Right lobe of liver (tissue), 6 donors: ENCODE measurements at regions not wholly inside any gene's neighbourhood (a gene's known extent, or its start where the extent isn't known, plus 50 kb on each side); places are given as distances from the start of the nearest gene placed in this dataset.
A peak's percentile ranks its signal among the peaks of the same experiment; 100 is the strongest.

ENCODE experiments used
- ATAC-seq, 4 donors: fragments of 200-7000 bp; cut with Tn5 transposase; one replicate each; pipeline ENCODE4 v1.9.1; 2020; ENCODE audit warnings: mild to moderate bottlenecking in 4 of 4, moderate library complexity in 4 of 4
- DNase-seq, 3 donors: peaks; one replicate each; pipeline ENCODE4 v3.0.0-alpha.2; 2020
- H3K27ac ChIP-seq, 3 donors: fragments of 200-600 bp; one replicate each; pipeline ENCODE4 v1.8.0; 2022
- H3K27me3 ChIP-seq, 2 donors: fragments of 200-600 bp; one replicate each; pipeline ENCODE4 v1.8.0; 2022
- H3K36me3 ChIP-seq, 4 donors: fragments of 200-600 bp; sonication (generic) in 1 of 4; one replicate each; pipeline versions ENCODE4 v1.5.1 to v1.8.0; 2017 to 2022; ENCODE audit warnings: control low read depth in 1 of 4
- H3K4me1 ChIP-seq, 4 donors: fragments of 200-600 bp; sonication (generic) in 1 of 4; one replicate each; pipeline versions ENCODE4 v1.5.1 to v1.8.0; 2017 to 2022; ENCODE audit warnings: control low read depth in 1 of 4
- H3K4me3 ChIP-seq, 3 donors: fragments of 200-600 bp; one replicate each; pipeline ENCODE4 v1.8.0; 2022
- H3K9me3 ChIP-seq, 4 donors: fragments of 200-600 bp; sonication (generic) in 1 of 4; one replicate each; pipeline versions ENCODE4 v1.5.1 to v1.8.0; 2017 to 2022; ENCODE audit warnings: control low read depth in 1 of 4
- CTCF ChIP-seq, 4 donors: fragments of 200-600 bp in 3 of 4; fragments of 450-650 bp in 1 of 4; IDR thresholded peaks; one replicate each; pipeline versions ENCODE4 v1.5.1 to v1.8.0; 2016 to 2022; ENCODE audit warnings: antibody characterized with exemption in 4 of 4, mild to moderate bottlenecking in 2 of 4
- POLR2A ChIP-seq: fragments of 450-650 bp; IDR thresholded peaks from one replicate; pipeline ENCODE4 v1.6.1; 2017; ENCODE audit warnings: antibody characterized with exemption, mild to moderate bottlenecking
- WGBS: methylation state at CpG from one replicate; pipeline ENCODE4 v1.1.6; 2018; ENCODE audit warnings: low coverage, low lambda C conversion rate; ENCODE audit not compliant: insufficient coverage; ENCODE audit errors: missing lambda C conversion rate; 5-methylcytosine and 5-hydroxymethylcytosine counted together
- intact Hi-C, 2 donors: fragments of 100-400 bp; cut with DNase I; formaldehyde crosslinking; loops; one replicate each; pipeline versions ENCODE4 v1.11.2 to v1.14.1; 2022
- donor health status: DM: no; HTN: yes; CAD: no.
- donor health status: DM: no; HTN: no; CAD: no.
- donor health status: DM: no; HTN: no; CAD: no.
- donor health status: DM: no; HTN: yes; CAD: no.
- donor health status: DM: no; HTN: yes; CAD: no.

GRCh38 chr6:168922436-168922835, 331.2 kb downstream of the THBS2 start:
- intact Hi-C loops, result no loop called here
- Histone ChIP-seq H3K27ac (no peak overlapping the region), H3K4me1 (no peaks in the 10 kb centered on the region), H3K27me3 (no peaks in the 10 kb centered on the region), H3K36me3 (no peaks in the 10 kb centered on the region), H3K9me3 (no peaks in the 10 kb centered on the region), H3K4me3 (no peak overlapping the region)
- 83% methylated on average over 7 of the region's 7 CpGs for WGBS
- no peak for DNase-seq
- no peak for ATAC-seq
- TF ChIP-seq POLR2A (no peak), CTCF (IDR thresholded peaks at IDR 0.05) (no peak)

GRCh38 chr6:168920289-168920688, 333.4 kb downstream of the THBS2 start:
- no peak for ATAC-seq

GRCh38 chr6:168919470-168920179, 334.0 kb downstream of the THBS2 start:
- Histone ChIP-seq H3K36me3 (no peaks in the 10 kb centered on the region), H3K27me3 (no peaks in the 10 kb centered on the region), H3K27ac (no peak overlapping the region), H3K4me3 (no peak overlapping the region), H3K4me1 (no peaks in the 10 kb centered on the region), H3K9me3 (no peaks in the 10 kb centered on the region)
- TF ChIP-seq CTCF (IDR thresholded peaks at IDR 0.05) (no peak), POLR2A (no peak)
- ATAC-seq (peak in 1 of 4 donors; percentile 21), DNase-seq (no peak)
- WGBS, result 65% methylated on average over 13 of the region's 13 CpGs
- intact Hi-C loops, result no loop called here

More at GRCh38 chr6:168920289-168920688, 333.4 kb downstream of the THBS2 start:
- no peaks in the 10 kb centered on the region for H3K9me3 ChIP-seq
- H3K27me3 ChIP-seq, result no peaks in the 10 kb centered on the region
- no peak for DNase-seq
- intact Hi-C loops, result no loop called here
- H3K4me1 ChIP-seq, result no peaks in the 10 kb centered on the region
- no peak overlapping the region for H3K27ac ChIP-seq
- H3K4me3 ChIP-seq, result no peak overlapping the region
- no peak for TF ChIP-seq CTCF (IDR thresholded peaks at IDR 0.05)
- no peak for TF ChIP-seq POLR2A
- H3K36me3 ChIP-seq, result no peaks in the 10 kb centered on the region
- 48% methylated on average over 8 of the region's 8 CpGs for WGBS

- H3K9me3 ChIP-seq, result no peaks in the 10 kb centered on the region
- no peak overlapping the region for H3K27ac ChIP-seq
- no peak overlapping the region for H3K4me3 ChIP-seq
- WGBS, result 35% methylated on average over 7 of the region's 11 CpGs
- no peaks in the 10 kb centered on the region for H3K27me3 ChIP-seq
- intact Hi-C loops, result no loop called here
- no peaks in the 10 kb centered on the region for H3K36me3 ChIP-seq
- no peak for TF ChIP-seq CTCF (IDR thresholded peaks at IDR 0.05)
- DNase-seq, result no peak
- no peak for ATAC-seq
- H3K4me1 ChIP-seq, result no peaks in the 10 kb centered on the region
Measured at GRCh38 chr6:168916576-168917211, 337.0 kb downstream of the THBS2 start.
